HG02938 (cell line): ENCODE measurements at regions not wholly inside any gene's neighbourhood (a gene's known extent, or its start where the extent isn't known, plus 50 kb on each side); places are given as distances from the start of the nearest gene placed in this dataset.

Source experiments
- ATAC-seq: cut with Tn5 transposase; IDR thresholded peaks from one replicate; pipeline ENCODE4 v1.9.1; 2021; ENCODE audit warnings: mild to moderate bottlenecking, moderate library complexity; ENCODE audit not compliant: unreplicated experiment

- no peak for ATAC-seq
Observed at GRCh38 chr1:14294006-14294405, 304.5 kb upstream of the KAZN start.

GRCh38 chr1:14294860-14295536, 303.5 kb upstream of the KAZN start:
- ATAC-seq = no peak

DNA sequence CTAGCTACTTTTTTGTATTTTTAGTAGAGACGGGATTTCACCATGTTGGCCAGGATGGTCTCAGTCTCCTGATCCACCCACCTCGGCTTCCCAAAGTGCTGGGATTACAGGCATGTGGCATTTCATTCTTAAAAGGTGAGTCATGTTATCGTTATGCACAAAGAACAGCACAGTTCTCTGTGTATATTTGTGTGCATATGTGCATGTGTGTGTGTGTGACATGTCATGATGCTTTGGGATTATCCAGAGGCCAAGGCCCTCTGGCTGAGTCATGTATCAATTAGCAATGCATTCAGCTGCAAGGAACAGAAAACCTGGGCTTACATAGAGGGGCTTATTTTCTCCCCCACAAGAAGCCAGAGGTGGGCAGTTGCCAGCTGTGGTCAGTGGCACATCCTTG, 301.7 kb upstream of the KAZN start:
- ATAC-seq = no peak

DNA sequence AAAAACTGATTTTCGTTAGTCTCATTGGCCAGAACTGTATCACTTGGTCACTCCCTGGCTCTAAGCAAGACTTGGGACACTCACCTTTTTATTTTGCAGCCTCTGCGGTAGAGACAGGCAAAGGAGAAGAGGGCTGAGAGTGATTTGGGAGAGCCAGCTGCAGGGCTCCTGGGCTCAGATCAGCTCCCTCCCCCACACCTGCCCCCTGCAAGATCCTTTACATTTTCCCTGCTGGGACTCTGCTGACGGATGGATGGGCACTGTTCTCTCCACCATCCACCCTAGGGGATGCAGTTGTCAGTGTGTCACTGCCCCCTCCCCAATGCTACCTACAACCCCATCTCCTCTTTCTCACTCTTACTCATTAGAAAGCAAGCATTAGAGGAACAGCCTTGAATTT, 301.1 kb upstream of the KAZN start:
- ATAC-seq = no peak

- no peak for ATAC-seq
Observed at GRCh38 chr1:14298806-14299205, 299.7 kb upstream of the KAZN start.

DNA sequence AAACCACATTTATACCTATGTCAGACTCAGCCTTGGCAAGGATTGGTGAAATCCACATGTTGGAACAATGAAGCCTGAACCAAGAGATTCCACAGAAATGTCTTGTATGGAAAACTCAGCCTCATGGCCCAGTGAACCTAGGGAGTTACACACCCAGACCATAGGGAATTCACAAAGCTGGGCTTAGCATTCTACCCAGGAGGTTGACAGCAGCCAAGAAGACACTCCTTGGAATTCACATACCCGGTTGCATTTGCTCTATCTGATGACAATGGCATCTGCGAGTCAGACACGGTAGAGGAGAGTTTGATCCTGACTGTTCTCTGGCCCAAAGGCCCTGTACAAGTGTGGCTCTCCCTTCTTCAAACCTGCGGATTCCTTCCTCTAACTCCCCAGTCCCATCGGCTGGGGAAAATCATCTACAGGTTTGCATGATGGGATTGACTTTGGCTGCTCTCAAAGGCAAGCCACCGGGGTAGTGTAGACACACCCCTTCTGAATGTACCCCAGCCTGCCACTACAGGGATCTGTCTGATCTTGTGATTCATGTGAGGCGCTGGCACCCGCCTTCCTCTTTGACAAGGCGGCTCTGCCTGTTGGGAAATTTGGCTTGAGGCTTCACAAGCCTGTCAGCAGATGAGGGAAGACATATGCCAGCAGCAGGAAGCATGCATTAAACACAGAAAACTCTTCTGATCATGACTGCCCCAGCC, 297.3 kb upstream of the KAZN start:
- no peak for ATAC-seq

DNA sequence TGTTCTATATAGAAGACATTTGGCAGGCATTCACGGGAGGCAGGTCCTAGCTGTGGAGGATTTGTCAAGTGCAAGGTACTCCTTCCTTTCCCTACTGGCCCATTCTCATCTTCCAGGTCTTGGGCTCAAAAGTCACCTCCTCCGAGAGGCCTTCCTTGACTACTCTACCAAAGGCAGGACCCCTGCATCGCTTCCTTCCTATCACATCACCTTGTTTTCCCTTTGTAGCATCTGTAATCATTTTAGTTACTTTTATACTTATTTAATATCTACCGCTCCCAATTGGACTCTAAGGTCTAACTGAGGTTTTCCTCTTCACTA, 296.8 kb upstream of the KAZN start:
- no peak for ATAC-seq

GRCh38 chr1:14302025-14302424, 296.5 kb upstream of the KAZN start:
- ATAC-seq = no peak

GRCh38 chr1:14303011-14303410, 295.5 kb upstream of the KAZN start:
- no peak for ATAC-seq

DNA sequence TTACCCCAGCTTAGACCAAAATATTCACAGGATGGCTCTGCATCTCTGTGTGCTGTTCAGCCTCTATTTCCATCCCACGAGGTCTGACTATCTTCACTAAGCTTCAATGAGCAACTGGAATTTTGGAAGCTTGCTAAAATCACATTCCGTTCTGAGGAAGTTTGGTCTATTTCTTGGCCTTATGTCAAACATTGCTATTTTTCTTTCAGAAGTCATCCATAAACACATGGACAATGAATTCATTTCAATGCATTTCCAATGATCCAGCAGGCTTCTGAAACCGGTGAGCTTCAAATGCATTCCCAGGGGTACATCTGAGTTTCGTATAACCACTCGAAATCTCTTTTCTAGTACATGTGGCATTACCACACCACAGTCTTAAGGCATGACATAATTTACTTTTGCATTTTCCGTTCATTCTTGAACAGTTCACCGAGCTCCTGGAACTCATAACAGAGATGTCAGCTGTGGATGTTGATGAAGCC, 294.1 kb upstream of the KAZN start:
- no peak for ATAC-seq

- ATAC-seq = no peak
Observed at GRCh38 chr1:14308460-14308859, 290.0 kb upstream of the KAZN start.

DNA sequence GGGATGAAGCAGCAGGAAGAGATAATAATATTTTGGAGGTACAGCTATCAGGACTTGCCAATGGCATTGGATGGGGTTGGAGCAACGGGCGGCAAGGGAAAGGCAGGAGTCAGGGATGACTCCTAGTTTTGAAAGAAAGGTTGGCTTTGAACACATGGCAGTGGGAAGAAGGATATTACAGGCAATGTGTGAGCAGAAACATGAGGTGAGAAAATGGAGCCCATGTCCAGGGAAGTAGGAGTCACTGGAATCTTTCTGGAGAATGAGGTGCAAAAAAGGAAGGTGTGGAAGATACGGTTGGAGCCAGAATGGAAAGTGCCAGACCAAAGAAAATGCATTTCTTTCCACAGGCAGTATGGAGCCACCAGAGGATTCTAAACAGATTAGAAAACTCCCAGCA, 288.5 kb upstream of the KAZN start:
- ATAC-seq = no peak

DNA sequence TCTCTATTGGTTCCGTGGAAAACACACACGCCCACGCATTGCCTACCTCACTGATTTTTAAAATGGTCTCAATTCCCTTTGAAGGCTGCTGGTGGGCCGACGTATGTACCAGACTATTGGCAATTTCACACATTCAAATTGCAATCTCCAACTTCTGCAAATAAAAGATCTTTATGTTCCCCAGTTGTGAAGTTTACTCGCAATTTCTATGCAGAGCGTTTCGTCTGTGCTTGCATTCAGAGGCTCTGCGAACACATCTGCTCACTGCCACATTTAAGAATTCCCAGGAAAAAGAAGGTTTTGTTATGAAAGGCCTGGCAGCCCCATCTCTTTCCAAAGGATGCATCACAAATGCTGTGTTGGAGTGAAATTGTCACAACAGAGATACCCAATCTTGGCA, 288.0 kb upstream of the KAZN start:
- ATAC-seq = no peak

DNA sequence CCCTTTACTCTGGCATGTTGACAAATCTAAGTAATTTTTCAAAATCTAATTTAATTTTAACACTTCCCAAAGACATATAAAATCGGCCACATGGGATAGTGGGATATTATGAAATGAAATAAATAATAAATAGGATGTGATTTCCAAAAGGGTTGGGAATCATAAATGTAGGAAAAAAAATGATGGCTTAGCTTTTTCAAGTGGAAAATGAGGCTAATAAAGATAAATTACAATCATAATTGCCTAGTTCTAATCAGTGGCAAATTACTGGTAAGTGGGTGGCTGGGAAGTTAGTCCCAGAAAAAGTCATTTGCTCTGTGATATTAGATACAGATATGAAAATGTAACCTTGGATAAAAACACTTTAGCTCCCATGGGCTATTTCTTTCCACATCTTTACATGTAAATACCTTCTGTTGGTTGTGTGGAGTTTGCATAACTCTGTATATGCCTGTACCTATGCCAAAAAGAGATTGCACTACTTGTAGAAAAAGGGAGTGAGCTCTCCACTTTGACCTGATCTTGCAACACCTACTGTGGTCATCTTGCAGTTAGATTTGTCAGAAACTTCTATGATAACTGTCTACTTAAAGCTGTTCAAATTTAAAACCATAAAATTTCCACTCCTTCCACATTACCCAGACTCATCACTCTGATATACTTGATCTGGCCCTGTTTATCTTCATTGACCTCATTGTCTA, 284.6 kb upstream of the KAZN start:
- ATAC-seq = no peak

- ATAC-seq = no peak
Observed at GRCh38 chr1:14318830-14319229, 279.7 kb upstream of the KAZN start.

DNA sequence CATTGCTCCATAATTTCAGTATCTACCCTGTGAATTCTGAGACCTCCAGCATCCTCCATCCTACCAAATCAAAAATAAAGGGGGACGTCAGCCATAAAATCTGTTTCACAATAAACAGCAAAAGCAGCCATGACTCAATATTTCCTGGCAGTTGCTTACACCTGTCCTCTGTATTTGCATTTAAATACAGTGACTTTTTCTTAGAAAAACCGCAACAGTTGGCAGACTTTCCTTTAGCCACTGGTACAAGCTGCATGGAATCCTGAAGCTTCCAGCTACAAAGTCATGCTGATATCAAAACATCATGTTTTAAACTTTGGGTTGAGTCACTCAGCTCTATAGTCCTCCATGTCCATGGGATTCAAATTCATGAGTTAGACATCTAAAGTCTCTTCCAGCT, 278.0 kb upstream of the KAZN start:
- ATAC-seq = no peak

GRCh38 chr1:14320986-14321385, 277.5 kb upstream of the KAZN start:
- no peak for ATAC-seq

GRCh38 chr1:14321422-14321821, 277.1 kb upstream of the KAZN start:
- ATAC-seq = no peak

GRCh38 chr1:14323568-14324247, 274.8 kb upstream of the KAZN start:
- no peak for ATAC-seq

GRCh38 chr1:14324248-14324630, 274.2 kb upstream of the KAZN start:
- no peak for ATAC-seq

DNA sequence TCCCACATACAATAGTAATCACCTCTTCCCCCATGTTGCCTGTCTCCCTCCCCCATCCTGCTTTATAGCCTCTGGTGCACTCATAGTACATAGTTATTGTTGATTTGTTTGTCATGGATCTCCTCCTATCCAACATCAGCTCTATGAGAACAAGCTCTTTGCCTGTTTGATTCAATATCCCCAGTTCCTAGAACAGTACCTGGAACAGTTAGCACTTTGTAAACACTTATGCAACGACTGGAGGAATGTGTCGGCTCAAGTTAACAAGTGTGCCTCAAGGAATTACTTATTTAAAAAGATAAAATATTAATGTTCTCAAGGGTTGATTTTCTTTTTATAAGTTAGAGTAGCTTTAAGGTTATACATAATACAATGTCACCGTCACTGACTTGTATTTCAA, 271.6 kb upstream of the KAZN start:
- ATAC-seq = no peak

- ATAC-seq = no peak
Observed at GRCh38 chr1:14328685-14329084, 269.8 kb upstream of the KAZN start.
